LNCaP clone FGC (cell line): ENCODE measurements at regions not wholly inside any gene's neighbourhood (a gene's known extent, or its start where the extent isn't known, plus 50 kb on each side); places are given as distances from the start of the nearest gene placed in this dataset.
"Not testable (repeated sequence)": the region's sequence is repeated elsewhere in the genome, so short reads cannot be mapped to it uniquely, and the experiment has no call there.

Source experiments
- DNase-seq: peaks from one replicate; pipeline ENCODE4 v3.0.0-alpha.2; 2011; ENCODE audit warnings: low read depth
- H3K4me3 ChIP-seq: 2 replicates; pipeline ENCODE4 v1.5.1; 2011; ENCODE audit warnings: mild to moderate bottlenecking, low read depth, low read length, control low read depth
- CTCF ChIP-seq: IDR thresholded peaks from 2 replicates; pipeline ENCODE4 v1.5.1; 2012; ENCODE audit warnings: mild to moderate bottlenecking; ENCODE audit not compliant: control insufficient read depth, insufficient read depth; ENCODE audit errors: extremely low read depth

GRCh38 chr7:137122145-137122544 is 221.4 kb downstream of the PTN start:
- no peak overlapping the region for H3K4me3 ChIP-seq
- no peak for TF ChIP-seq CTCF
- DNase-seq, result no peak

- no peak overlapping the region for H3K4me3 ChIP-seq
- no peak for TF ChIP-seq CTCF
- no peak for DNase-seq
Observed at GRCh38 chr7:137120690-137121089, 222.8 kb downstream of the PTN start.

GRCh38 chr7:137110535-137110934 is 233.0 kb downstream of the PTN start:
- no peak overlapping the region for H3K4me3 ChIP-seq
- no peak for TF ChIP-seq CTCF
- no peak for DNase-seq

- no peak overlapping the region for H3K4me3 ChIP-seq
- TF ChIP-seq CTCF, result no peak
- DNase-seq, result no peak
Observed at GRCh38 chr7:137110091-137110509, 233.4 kb downstream of the PTN start.

GRCh38 chr7:137107802-137108201 is 235.7 kb downstream of the PTN start:
- not testable (repeated sequence) for DNase-seq, H3K4me3 ChIP-seq

GRCh38 chr7:137103526-137103925 is 235.1 kb downstream of the CHRM2 start:
- not testable (repeated sequence) for DNase-seq, H3K4me3 ChIP-seq

GRCh38 chr7:137097111-137097510 is 228.7 kb downstream of the CHRM2 start:
- no peak for DNase-seq
- no peak for TF ChIP-seq CTCF
- H3K4me3 ChIP-seq, result no peak overlapping the region

GRCh38 chr7:137096607-137097006 is 228.2 kb downstream of the CHRM2 start:
- no peak for DNase-seq
- no peak for TF ChIP-seq CTCF
- no peak overlapping the region for H3K4me3 ChIP-seq
